Keratinocyte (primary cell): ENCODE measurements at regions not wholly inside any gene's neighbourhood (a gene's known extent, or its start where the extent isn't known, plus 50 kb on each side); places are given as distances from the start of the nearest gene placed in this dataset.

ENCODE experiments used
- DNase-seq: peaks from one replicate; pipeline ENCODE4 v3.0.0-alpha.2; 2011; ENCODE audit warnings: low read depth, missing footprints, low spot score
- FAIRE-seq: peaks from 2 replicates; lab custom pipeline; 2011; peaks lifted over from hg19 to GRCh38; lab: Jason Lieb, UNC
- H2AFZ ChIP-seq: 2 replicates; pipeline ENCODE4 v1.6.0; 2012; ENCODE audit warnings: low read length, control low read depth, inconsistent platforms; ENCODE audit not compliant: control insufficient read depth
- H3K27ac ChIP-seq: 2 replicates; pipeline ENCODE4 v1.5.1; 2011; ENCODE audit warnings: low read length; ENCODE audit not compliant: control insufficient read depth, insufficient read depth
- H3K27me3 ChIP-seq: 3 replicates; pipeline ENCODE4 v1.6.0; 2011; ENCODE audit warnings: low read length; ENCODE audit not compliant: control insufficient read depth, insufficient read depth; ENCODE audit errors: extremely low read depth
- H3K36me3 ChIP-seq, 2 experiments: 2 replicates in 1 of 2; 3 replicates in 1 of 2; pipeline ENCODE4 v1.5.1; 2011; ENCODE audit warnings: low read length in 2 of 2, mild to moderate bottlenecking in 1 of 2; ENCODE audit not compliant: control insufficient read depth in 2 of 2, insufficient read depth in 2 of 2; ENCODE audit errors: extremely low read depth in 1 of 2
- H3K4me1 ChIP-seq: 3 replicates; pipeline ENCODE4 v1.5.1; 2011; ENCODE audit warnings: low read length; ENCODE audit not compliant: control insufficient read depth, insufficient read depth; ENCODE audit errors: extremely low read depth
- H3K4me2 ChIP-seq: 3 replicates; pipeline ENCODE4 v1.6.0; 2011; ENCODE audit warnings: low read depth, low read length; ENCODE audit not compliant: control insufficient read depth, insufficient read depth; ENCODE audit errors: extremely low read depth
- H3K4me3 ChIP-seq, 3 experiments: fragments of 200-600 bp in 1 of 3; sonication (generic) in 1 of 3; 2 replicates in 2 of 3; 3 replicates in 1 of 3; pipeline ENCODE4 v1.5.1; 2011 to 2016; ENCODE audit warnings: low read length in 3 of 3, mild to moderate bottlenecking in 3 of 3, control low read depth in 2 of 3, inconsistent platforms in 1 of 3, low read depth in 1 of 3, mixed read lengths in 1 of 3, mixed run types in 1 of 3, moderate library complexity in 1 of 3; ENCODE audit not compliant: control insufficient read depth in 2 of 3, insufficient read depth in 2 of 3; ENCODE audit errors: extremely low read depth in 1 of 3
- H3K79me2 ChIP-seq: 2 replicates; pipeline ENCODE4 v1.6.0; 2012; ENCODE audit warnings: low read length; ENCODE audit not compliant: control insufficient read depth, insufficient read depth
- H3K9ac ChIP-seq: 3 replicates; pipeline ENCODE4 v1.6.0; 2011; ENCODE audit warnings: low read length; ENCODE audit not compliant: control insufficient read depth, insufficient read depth; ENCODE audit errors: extremely low read depth
- H3K9me1 ChIP-seq: 3 replicates; pipeline ENCODE4 v1.6.0; 2011; ENCODE audit warnings: low read length; ENCODE audit not compliant: control insufficient read depth, insufficient read depth; ENCODE audit errors: extremely low read depth
- H3K9me3 ChIP-seq: 2 replicates; pipeline ENCODE4 v1.5.1; 2012; ENCODE audit warnings: low read depth, low read length; ENCODE audit not compliant: control insufficient read depth
- H4K20me1 ChIP-seq: 3 replicates; pipeline ENCODE4 v1.6.0; 2011; ENCODE audit warnings: low read length; ENCODE audit not compliant: control insufficient read depth, insufficient read depth; ENCODE audit errors: extremely low read depth
- EZH2 ChIP-seq: IDR thresholded peaks from one replicate; pipeline ENCODE4 v1.6.1; 2012; ENCODE audit warnings: inconsistent platforms, mild to moderate bottlenecking, low read length, moderate library complexity
- dilution Hi-C: fragments of 300-500 bp; cut with MboI; formaldehyde crosslinking; loops from one replicate; pipeline ENCODE4 v1.7.0; 2020; ENCODE audit warnings: low sequenced_read_pairs; ENCODE audit not compliant: extremely low pct_ligation_motif_present
- TF ChIP-seq, protein P1 (sequence below), 3 experiments: IDR thresholded peaks in 1 of 3; conservative IDR thresholded peaks in 1 of 3; optimal IDR thresholded peaks in 1 of 3; 2 replicates in 2 of 3; 3 replicates in 1 of 3; pipeline versions ENCODE3 to v1.5.1; 2011; ENCODE audit warnings: low read length in 3 of 3, mild to moderate bottlenecking in 3 of 3, moderate library complexity in 2 of 3, control low read depth in 1 of 3, inconsistent platforms in 1 of 3; ENCODE audit not compliant: insufficient read depth in 2 of 3; ENCODE audit errors: extremely low read depth in 1 of 3

DNA sequence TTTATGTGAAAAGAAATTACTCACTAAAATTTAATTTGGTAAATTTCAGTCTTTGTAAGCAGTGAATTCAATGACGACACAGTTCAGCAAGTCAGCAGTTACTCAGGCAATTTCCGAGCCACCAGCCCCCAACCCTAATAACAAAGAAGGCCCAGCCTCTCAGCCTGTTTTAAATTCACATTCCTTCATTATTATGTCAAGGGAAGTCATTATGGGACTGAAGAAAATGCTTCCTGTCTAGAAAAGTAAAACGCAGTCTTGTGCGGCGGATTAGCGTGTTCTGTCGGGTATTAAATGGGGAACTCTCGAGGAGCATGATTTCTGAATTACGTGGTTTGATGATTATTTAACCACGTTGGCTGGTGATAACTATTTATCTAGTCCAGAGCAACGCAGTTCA is 177.6 kb downstream of the AIPL1 start:
- H3K9me1 ChIP-seq, result no peaks in the 10 kb centered on the region
- no peaks in the 10 kb centered on the region for H3K9me3 ChIP-seq
- H3K79me2 ChIP-seq, result no peaks in the 10 kb centered on the region
- H4K20me1 ChIP-seq, result no peaks in the 10 kb centered on the region
- no peak overlapping the region for H2AFZ ChIP-seq
- H3K4me1 ChIP-seq, result no peaks in the 10 kb centered on the region
- no peak for TF ChIP-seq EZH2
- TF ChIP-seq, protein P1, sequence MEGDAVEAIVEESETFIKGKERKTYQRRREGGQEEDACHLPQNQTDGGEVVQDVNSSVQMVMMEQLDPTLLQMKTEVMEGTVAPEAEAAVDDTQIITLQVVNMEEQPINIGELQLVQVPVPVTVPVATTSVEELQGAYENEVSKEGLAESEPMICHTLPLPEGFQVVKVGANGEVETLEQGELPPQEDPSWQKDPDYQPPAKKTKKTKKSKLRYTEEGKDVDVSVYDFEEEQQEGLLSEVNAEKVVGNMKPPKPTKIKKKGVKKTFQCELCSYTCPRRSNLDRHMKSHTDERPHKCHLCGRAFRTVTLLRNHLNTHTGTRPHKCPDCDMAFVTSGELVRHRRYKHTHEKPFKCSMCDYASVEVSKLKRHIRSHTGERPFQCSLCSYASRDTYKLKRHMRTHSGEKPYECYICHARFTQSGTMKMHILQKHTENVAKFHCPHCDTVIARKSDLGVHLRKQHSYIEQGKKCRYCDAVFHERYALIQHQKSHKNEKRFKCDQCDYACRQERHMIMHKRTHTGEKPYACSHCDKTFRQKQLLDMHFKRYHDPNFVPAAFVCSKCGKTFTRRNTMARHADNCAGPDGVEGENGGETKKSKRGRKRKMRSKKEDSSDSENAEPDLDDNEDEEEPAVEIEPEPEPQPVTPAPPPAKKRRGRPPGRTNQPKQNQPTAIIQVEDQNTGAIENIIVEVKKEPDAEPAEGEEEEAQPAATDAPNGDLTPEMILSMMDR (optimal IDR thresholded peaks at IDR 0.05 in 1 of 3, IDR thresholded peaks at IDR 0.05 in 1 of 3, conservative IDR thresholded peaks at IDR 0.05 in 1 of 3; ENCODE audit: extremely low read depth in 1 of 3, insufficient read depth in 2 of 3, low read length in 3 of 3), result no peak
- H3K9ac ChIP-seq, result no peak overlapping the region
- no peak overlapping the region for H3K27ac ChIP-seq
- FAIRE-seq, result no peak
- no peaks in the 10 kb centered on the region for H3K36me3 ChIP-seq
- H3K4me3 ChIP-seq, result no peak overlapping the region
- H3K27me3 ChIP-seq, result peaks cover 4% of the 10 kb centered on the region
- no peak overlapping the region for H3K4me2 ChIP-seq
- dilution Hi-C loops, result no loop called here
- DNase-seq, result no peak

DNA sequence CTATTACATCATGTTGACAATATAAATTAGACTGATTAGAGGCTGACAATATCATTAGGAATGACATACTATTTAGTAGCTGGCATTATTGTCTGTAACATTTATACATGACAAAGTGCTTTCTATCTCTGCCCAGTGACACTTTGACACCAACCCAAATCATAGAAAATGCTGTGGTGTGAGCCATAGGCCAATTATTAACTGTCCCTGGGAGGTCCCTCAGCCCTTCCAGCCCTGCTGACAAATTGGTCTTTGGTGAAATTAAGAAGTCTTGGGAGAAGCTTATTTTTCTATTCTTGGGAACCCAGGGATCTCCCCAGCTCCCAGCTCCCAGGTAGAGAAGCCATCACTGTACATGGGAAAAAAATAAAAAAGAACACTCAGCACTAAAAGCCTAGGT is 179.6 kb downstream of the AIPL1 start:
- Histone ChIP-seq H3K4me1 (no peaks in the 10 kb centered on the region), H3K9me1 (no peaks in the 10 kb centered on the region), H4K20me1 (no peaks in the 10 kb centered on the region), H2AFZ (no peak overlapping the region), H3K27ac (no peak overlapping the region), H3K27me3 (peaks cover 4% of the 10 kb centered on the region), H3K9me3 (no peaks in the 10 kb centered on the region), H3K4me2 (no peak overlapping the region), H3K36me3 (no peaks in the 10 kb centered on the region), H3K4me3 (no peak overlapping the region), H3K9ac (no peak overlapping the region), H3K79me2 (no peaks in the 10 kb centered on the region)
- DNase-seq, result no peak
- no peak for TF ChIP-seq EZH2
- TF ChIP-seq, protein P1 (optimal IDR thresholded peaks at IDR 0.05 in 1 of 3, IDR thresholded peaks at IDR 0.05 in 1 of 3, conservative IDR thresholded peaks at IDR 0.05 in 1 of 3; ENCODE audit: extremely low read depth in 1 of 3, insufficient read depth in 2 of 3, low read length in 3 of 3), result no peak
- dilution Hi-C loops, result no loop called here
- FAIRE-seq, result no peak
